ENCODE measurements at regions not wholly inside any gene's neighbourhood (a gene's known extent, or its start where the extent isn't known, plus 50 kb on each side); places are given as distances from the start of the nearest gene placed in this dataset.

GRCh38 chr10:125548878-125549277, 134.1 kb downstream of the TEX36 start:
- CTCF ChIA-PET, result no interaction called here

More at GRCh38 chr10:125548878-125549277, 134.1 kb downstream of the TEX36 start:
- TF ChIP-seq EZH2 (IDR thresholded peaks at IDR 0.05; ENCODE audit: borderline replicate concordance, low read depth, low read length, severe bottlenecking) (no peak), GATA2 (IDR thresholded peaks at IDR 0.05; ENCODE audit: insufficient read depth, insufficient read length, low read depth, low read length) (no peak), JUN (IDR thresholded peaks at IDR 0.05; ENCODE audit: borderline replicate concordance, insufficient read depth, insufficient read length, low read depth) (no peak), MYC (IDR thresholded peaks at IDR 0.05; ENCODE audit: low read depth, low read length) (no peak), FOS (IDR thresholded peaks at IDR 0.05; ENCODE audit: borderline replicate concordance, insufficient read depth, low read length) (no peak), POLR2AphosphoS5 (IDR thresholded peaks at IDR 0.05; ENCODE audit: insufficient read depth, low read depth, low read length) (no peak), POLR2A (IDR thresholded peaks at IDR 0.05; ENCODE audit: low read depth, low read length) (no peak)
- TF ChIP-seq, protein P1, sequence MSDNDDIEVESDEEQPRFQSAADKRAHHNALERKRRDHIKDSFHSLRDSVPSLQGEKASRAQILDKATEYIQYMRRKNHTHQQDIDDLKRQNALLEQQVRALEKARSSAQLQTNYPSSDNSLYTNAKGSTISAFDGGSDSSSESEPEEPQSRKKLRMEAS (IDR thresholded peaks at IDR 0.05; ENCODE audit: insufficient read depth, insufficient read length), result no peak
- TF ChIP-seq, protein P2, sequence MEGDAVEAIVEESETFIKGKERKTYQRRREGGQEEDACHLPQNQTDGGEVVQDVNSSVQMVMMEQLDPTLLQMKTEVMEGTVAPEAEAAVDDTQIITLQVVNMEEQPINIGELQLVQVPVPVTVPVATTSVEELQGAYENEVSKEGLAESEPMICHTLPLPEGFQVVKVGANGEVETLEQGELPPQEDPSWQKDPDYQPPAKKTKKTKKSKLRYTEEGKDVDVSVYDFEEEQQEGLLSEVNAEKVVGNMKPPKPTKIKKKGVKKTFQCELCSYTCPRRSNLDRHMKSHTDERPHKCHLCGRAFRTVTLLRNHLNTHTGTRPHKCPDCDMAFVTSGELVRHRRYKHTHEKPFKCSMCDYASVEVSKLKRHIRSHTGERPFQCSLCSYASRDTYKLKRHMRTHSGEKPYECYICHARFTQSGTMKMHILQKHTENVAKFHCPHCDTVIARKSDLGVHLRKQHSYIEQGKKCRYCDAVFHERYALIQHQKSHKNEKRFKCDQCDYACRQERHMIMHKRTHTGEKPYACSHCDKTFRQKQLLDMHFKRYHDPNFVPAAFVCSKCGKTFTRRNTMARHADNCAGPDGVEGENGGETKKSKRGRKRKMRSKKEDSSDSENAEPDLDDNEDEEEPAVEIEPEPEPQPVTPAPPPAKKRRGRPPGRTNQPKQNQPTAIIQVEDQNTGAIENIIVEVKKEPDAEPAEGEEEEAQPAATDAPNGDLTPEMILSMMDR (IDR thresholded peaks at IDR 0.05; ENCODE audit: extremely low read depth in 1 of 2, insufficient read depth in 1 of 2, low read depth in 1 of 2, low read length in 2 of 2), result no peak
- Histone ChIP-seq H3K27me3 (ENCODE audit: control insufficient read depth in 2 of 2, insufficient read depth in 2 of 2, low read length in 2 of 2) (no peaks in the 10 kb centered on the region), H4K20me1 (replicated peaks; ENCODE audit: control insufficient read depth, extremely low read depth, insufficient read depth, low read length) (no peaks in the 10 kb centered on the region), H3K9me1 (replicated peaks; ENCODE audit: control insufficient read depth, extremely low read depth, insufficient read depth, low read length) (no peaks in the 10 kb centered on the region), H3K9me3 (replicated peaks; ENCODE audit: control insufficient read depth, insufficient read depth, low read length) (no peaks in the 10 kb centered on the region), H3K4me1 (ENCODE audit: control insufficient read depth, extremely low read depth, insufficient read depth, low read length) (peaks cover 22% of the 10 kb centered on the region), H3K27ac (ENCODE audit: insufficient read depth, low read depth, low read length) (no peak overlapping the region), H3K4me2 (ENCODE audit: insufficient read depth, low read length) (no peak overlapping the region), H2AFZ (ENCODE audit: low read depth, low read length) (no peak overlapping the region), H3K36me3 (ENCODE audit: control insufficient read depth in 2 of 2, extremely low read depth in 1 of 2, insufficient read depth in 2 of 2, low read length in 2 of 2) (no peaks in the 10 kb centered on the region), H3K4me3 (replicated peaks in 1 of 3; ENCODE audit: insufficient read depth in 1 of 3, low read depth in 1 of 3, low read length in 3 of 3) (no peak overlapping the region), H3K9ac (replicated peaks; ENCODE audit: extremely low read depth, insufficient read depth, low read length) (no peak overlapping the region), H3K79me2 (ENCODE audit: control insufficient read depth, insufficient read depth, low read length) (no peaks in the 10 kb centered on the region)
- dilution Hi-C loops (cut with MboI; ENCODE audit: extremely low pct_ligation_motif_present, low sequenced_read_pairs), result no loop called here
- BruUV-seq (replicated peaks), result no TSS peak
- no peak for DNase-seq (ENCODE audit: low read depth, low spot score)
- intact Hi-C loops (cut with micrococcal nuclease), result no loop called here
- FAIRE-seq, result no peak
- POLR2A ChIA-PET, result no interaction called here
